ENCODE measurements at regions not wholly inside any gene's neighbourhood (a gene's known extent, or its start where the extent isn't known, plus 50 kb on each side); places are given as distances from the start of the nearest gene placed in this dataset.

GRCh38 chr6:138011413-138011812 lies 95.8 kb downstream of the PERP start:
- no peak for FAIRE-seq

DNA sequence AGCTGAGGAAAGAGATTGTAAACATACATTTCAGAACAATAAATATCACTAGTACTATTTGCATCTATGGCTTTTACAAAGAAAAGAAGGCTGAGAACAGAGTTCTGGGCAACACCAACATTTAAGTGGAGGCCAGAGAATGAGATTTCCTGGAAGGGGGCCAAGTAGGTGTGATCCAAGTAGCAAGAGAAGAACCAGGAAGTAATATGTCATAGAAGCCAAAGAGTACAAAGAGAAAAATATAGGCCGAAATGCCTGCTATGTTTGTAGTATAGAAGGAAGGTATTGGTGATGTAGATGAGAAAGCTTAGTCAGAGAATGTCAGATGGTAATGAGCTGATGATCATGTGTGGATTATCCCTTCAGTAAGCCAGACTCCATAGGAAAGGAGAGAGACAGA lies 94.5 kb downstream of the PERP start:
- FAIRE-seq: no peak

DNA sequence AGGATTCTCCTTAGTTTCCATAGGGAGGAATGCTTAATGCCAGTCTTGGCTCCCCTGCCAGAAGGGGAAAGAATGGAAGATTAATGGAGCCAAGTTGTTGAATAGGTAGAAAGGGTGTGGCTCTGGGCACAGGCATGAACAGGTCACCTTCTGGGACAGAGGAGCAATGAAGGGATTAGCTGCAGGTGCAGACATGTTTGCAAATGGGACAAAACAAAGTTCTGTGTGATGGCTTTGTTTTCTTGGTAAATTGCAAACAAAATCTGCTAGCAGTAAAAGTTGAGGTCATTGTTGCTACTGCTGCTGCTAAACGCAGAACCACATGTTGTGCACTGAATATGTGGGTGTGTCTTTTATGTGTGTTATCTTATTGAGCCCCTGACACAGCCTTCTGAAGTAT lies 93.3 kb downstream of the PERP start:
- no peak for FAIRE-seq

DNA sequence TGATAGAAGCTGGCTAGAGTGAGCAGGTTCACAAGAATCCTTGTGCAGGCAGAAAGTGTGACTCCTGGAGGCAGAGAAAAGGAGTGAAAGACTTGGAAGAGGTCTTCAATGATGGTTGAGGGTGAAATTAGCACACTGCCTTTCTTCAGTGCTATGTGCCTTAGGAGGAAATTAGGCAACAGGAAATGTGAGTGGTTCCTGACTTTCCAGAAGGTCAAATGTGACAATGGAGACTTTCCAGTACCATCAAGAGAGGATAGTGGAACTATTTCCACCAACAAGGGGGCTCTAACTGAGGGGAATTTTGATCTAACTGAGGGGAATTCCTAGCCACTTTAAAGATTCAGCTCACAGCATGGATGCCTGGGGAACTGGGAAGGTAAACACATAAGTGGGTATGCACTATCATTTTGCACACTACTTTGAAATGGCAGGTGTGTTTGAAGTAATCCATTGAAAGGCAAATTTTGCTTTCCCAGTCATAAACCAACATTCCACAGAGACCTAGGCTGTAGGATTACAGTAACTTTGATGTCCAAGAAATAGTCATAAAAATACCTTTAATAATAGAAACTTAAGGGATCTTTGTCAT lies 90.0 kb downstream of the PERP start:
- no peak for FAIRE-seq

GRCh38 chr6:138018297-138018696 lies 88.9 kb downstream of the PERP start:
- no peak for FAIRE-seq

GRCh38 chr6:138025528-138025978 lies 81.7 kb downstream of the PERP start:
- FAIRE-seq: no peak

GRCh38 chr6:138026342-138026741 lies 80.9 kb downstream of the PERP start:
- no peak for FAIRE-seq

DNA sequence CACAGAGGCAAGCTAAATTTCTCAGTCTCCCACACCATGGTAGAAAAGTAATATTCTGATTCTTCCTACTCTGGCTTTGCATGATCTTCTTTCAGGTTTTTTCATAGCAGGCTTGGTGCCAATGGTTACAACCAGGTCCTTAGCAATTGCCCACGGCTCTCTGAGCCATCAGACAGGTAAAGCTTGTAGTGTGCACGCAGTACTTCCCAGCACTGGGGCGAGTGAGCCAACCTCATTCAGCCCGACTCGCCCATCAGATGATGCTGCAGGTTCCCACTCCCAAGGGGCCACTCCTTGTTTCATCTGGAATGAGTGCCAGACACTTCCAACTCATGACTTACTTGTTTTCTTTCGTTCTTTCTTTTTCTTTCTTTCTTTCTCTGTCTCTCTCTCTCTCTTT lies 78.3 kb downstream of the PERP start:
- FAIRE-seq: no peak

GRCh38 chr6:138030872-138031271 lies 76.3 kb downstream of the PERP start:
- FAIRE-seq: no peak

GRCh38 chr6:138031417-138031816 lies 75.8 kb downstream of the PERP start:
- FAIRE-seq: no peak

DNA sequence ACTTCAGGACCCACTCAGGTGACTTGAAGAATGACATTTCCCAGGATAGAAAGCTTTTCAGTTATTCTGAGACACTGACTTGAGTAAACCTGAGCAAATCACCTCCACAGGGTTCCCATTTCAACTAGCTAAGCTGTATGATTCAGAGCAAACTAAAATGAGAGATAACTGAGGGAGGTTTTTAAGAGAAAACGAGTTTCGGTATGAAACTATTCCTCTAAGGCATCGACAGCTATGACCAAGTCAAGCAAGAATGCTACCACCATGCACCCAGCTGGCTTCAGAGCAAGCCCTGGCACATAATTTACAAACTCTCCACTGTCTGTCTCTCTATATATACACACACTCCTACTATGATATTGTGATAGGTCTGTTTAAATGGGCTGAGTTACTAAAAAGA lies 75.4 kb downstream of the PERP start:
- no peak for FAIRE-seq

DNA sequence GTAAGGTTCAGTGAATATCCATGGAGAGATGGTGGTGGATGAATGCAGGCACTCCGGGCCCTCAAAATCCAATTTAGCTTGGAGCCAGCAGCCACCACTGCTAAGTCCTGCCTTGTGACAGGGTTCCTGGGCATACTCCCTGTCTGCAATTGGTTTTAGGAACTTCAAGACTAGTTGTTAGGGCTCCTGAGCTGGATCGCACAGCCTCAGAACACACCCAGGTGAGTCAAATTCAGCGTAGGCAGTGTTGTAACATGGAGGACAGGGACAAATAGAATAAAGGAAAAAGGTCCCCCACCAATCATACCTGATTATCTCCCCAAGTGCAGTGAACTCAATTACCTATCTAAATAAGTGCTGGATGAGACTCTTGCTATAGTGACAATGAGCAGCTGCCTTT lies 74.6 kb downstream of the PERP start:
- no peak for FAIRE-seq

GRCh38 chr6:138034229-138034628 lies 73.0 kb downstream of the PERP start:
- no peak for FAIRE-seq

DNA sequence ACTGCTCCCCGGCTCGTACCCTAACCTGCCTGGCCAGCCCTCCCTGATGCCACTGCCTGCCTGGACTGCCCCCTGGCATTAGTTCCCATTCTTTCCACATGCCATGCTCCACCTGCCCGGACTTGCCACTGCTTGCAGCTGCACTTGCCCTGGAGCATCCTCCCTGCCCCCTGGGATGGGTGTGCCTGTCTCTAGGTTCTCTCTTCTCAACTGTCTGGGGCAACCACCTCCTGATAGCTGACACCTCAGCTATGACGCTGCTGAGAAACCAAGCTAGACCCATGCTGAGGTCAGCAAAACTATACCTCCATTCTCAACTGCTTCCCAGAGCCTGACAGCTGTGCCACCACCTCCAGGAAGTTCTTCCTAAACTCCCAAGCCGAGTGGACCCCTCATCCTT lies 72.1 kb downstream of the PERP start:
- FAIRE-seq: no peak

- no peak for FAIRE-seq
Measured at GRCh38 chr6:138036111-138036510, 71.1 kb downstream of the PERP start.

GRCh38 chr6:138037009-138037504 lies 70.2 kb downstream of the PERP start:
- FAIRE-seq: no peak

GRCh38 chr6:138038142-138038870 lies 68.9 kb downstream of the PERP start:
- no peak for FAIRE-seq

Measured in G401.6 (cell line).